H1 (cell line): ENCODE measurements at regions not wholly inside any gene's neighbourhood (a gene's known extent, or its start where the extent isn't known, plus 50 kb on each side); places are given as distances from the start of the nearest gene placed in this dataset.

Experiments used
- CTCF ChIA-PET: fragments of 300-600 bp; sonication (Branson Sonifier 250); formaldehyde crosslinking; loops from one replicate; lab custom pipeline; 2021; ENCODE audit not compliant: partially characterized antibody; lab: Charles Lee
- POLR2A ChIA-PET: fragments of 300-600 bp; sonication (Branson Sonifier 250); formaldehyde crosslinking; loops from one replicate; lab custom pipeline; 2021; ENCODE audit warnings: inconsistent platforms; ENCODE audit not compliant: partially characterized antibody; lab: Charles Lee
- DNase-seq, 2 experiments: peaks; one replicate each; pipeline versions ENCODE4 v3.0.0 to v3.0.0-alpha.2; 2010 to 2022; ENCODE audit warnings: low spot score in 2 of 2, low read depth in 1 of 2, mixed read lengths in 1 of 2
- FAIRE-seq: peaks from 2 replicates; lab custom pipeline; 2011; peaks lifted over from hg19 to GRCh38; lab: Jason Lieb, UNC
- H2AFZ ChIP-seq: 2 replicates; pipeline ENCODE4 v1.8.1; 2012; ENCODE audit warnings: low read length, inconsistent platforms
- H2AK5ac ChIP-seq: 2 replicates; pipeline ENCODE4 v1.6.1; 2013; ENCODE audit warnings: low read depth, low read length
- H2BK120ac ChIP-seq: replicated peaks from 2 replicates; pipeline ENCODE3; 2013; ENCODE audit warnings: low read depth, low read length, inconsistent platforms
- H2BK12ac ChIP-seq: 2 replicates; pipeline ENCODE4 v1.6.1; 2013; ENCODE audit warnings: low read depth, low read length
- H2BK15ac ChIP-seq: 2 replicates; pipeline ENCODE4 v1.6.1; 2013; ENCODE audit warnings: low read length
- H2BK20ac ChIP-seq: 2 replicates; pipeline ENCODE4 v1.6.1; 2013; ENCODE audit warnings: low read length
- H2BK5ac ChIP-seq: 2 replicates; pipeline ENCODE4 v1.6.1; 2013; ENCODE audit warnings: low read depth, low read length
- H3K14ac ChIP-seq: 2 replicates; pipeline ENCODE4 v1.6.1; 2013; ENCODE audit warnings: inconsistent platforms; ENCODE audit not compliant: insufficient read length
- H3K18ac ChIP-seq: 2 replicates; pipeline ENCODE4 v1.6.1; 2013; ENCODE audit warnings: low read length; ENCODE audit errors: extremely low read depth
- H3K23ac ChIP-seq: 2 replicates; pipeline ENCODE4 v1.6.1; 2013; ENCODE audit warnings: inconsistent platforms; ENCODE audit not compliant: insufficient read length
- H3K23me2 ChIP-seq: 2 replicates; pipeline ENCODE4 v1.6.1; 2013; ENCODE audit warnings: low read depth, low read length
- H3K27ac ChIP-seq: 2 replicates; pipeline ENCODE4 v1.6.1; 2011; ENCODE audit warnings: low read depth, low read length, inconsistent platforms
- H3K27me3 ChIP-seq, 4 experiments: replicated peaks in 1 of 4; 1 replicate in 1 of 4; 2 replicates in 3 of 4; pipeline versions ENCODE4 v1.6.1 to v1.8.1; 2011 to 2013; ENCODE audit warnings: low read length in 3 of 4, mild to moderate bottlenecking in 3 of 4, inconsistent platforms in 2 of 4, mixed read lengths in 2 of 4, moderate library complexity in 1 of 4; ENCODE audit not compliant: control insufficient read depth in 3 of 4, insufficient read depth in 3 of 4; ENCODE audit errors: extremely low read depth in 1 of 4
- H3K36me3 ChIP-seq, 4 experiments: 2 replicates each; pipeline versions ENCODE4 v1.6.1 to v1.8.1; 2011 to 2013; ENCODE audit warnings: mild to moderate bottlenecking in 4 of 4, low read length in 3 of 4, moderate library complexity in 2 of 4, control low read depth in 1 of 4, inconsistent platforms in 1 of 4; ENCODE audit not compliant: insufficient read depth in 4 of 4, control insufficient read depth in 2 of 4
- H3K4ac ChIP-seq: replicated peaks from 2 replicates; pipeline ENCODE3; 2013; ENCODE audit warnings: low read length, low read depth, mixed read lengths, inconsistent platforms; ENCODE audit not compliant: insufficient read length
- H3K4me1 ChIP-seq, 4 experiments: replicated peaks in 1 of 4; 1 replicate in 1 of 4; 2 replicates in 3 of 4; pipeline versions ENCODE4 v1.6.1 to v1.8.1; 2011 to 2013; ENCODE audit warnings: low read length in 3 of 4, inconsistent platforms in 2 of 4, mixed read lengths in 1 of 4; ENCODE audit not compliant: insufficient read depth in 4 of 4, control insufficient read depth in 3 of 4
- H3K4me2 ChIP-seq, 2 experiments: 2 replicates each; pipeline versions ENCODE4 v1.6.1 to v1.8.1; 2011 to 2013; ENCODE audit warnings: low read depth in 2 of 2, low read length in 2 of 2, control low read depth in 1 of 2, inconsistent platforms in 1 of 2, mild to moderate bottlenecking in 1 of 2; ENCODE audit not compliant: insufficient read depth in 1 of 2
- H3K4me3 ChIP-seq, 4 experiments: fragments of 200-600, 300-600 bp in 1 of 4; sonication (generic), shearing (Covaris generic), sonication (Bioruptor Twin) in 1 of 4; 2 replicates each; pipeline versions ENCODE4 v1.5.1 to v1.8.1; 2011 to 2016; ENCODE audit warnings: low read length in 4 of 4, low read depth in 3 of 4, control low read depth in 2 of 4, inconsistent platforms in 2 of 4, mild to moderate bottlenecking in 2 of 4, mixed read lengths in 1 of 4, moderate library complexity in 1 of 4; ENCODE audit not compliant: insufficient read depth in 2 of 4; ENCODE audit errors: extremely low read depth in 1 of 4
- H3K56ac ChIP-seq: replicated peaks from 2 replicates; pipeline ENCODE3; 2013; ENCODE audit warnings: low read depth, mild to moderate bottlenecking, mixed read lengths, low read length, inconsistent platforms; ENCODE audit not compliant: insufficient read length
- H3K79me1 ChIP-seq: 2 replicates; pipeline ENCODE4 v1.6.1; 2013; ENCODE audit warnings: low read depth, low read length, control low read depth
- H3K79me2 ChIP-seq, 2 experiments: 2 replicates each; pipeline versions ENCODE4 v1.6.1 to v1.8.1; 2012 to 2013; ENCODE audit warnings: low read length in 2 of 2, mild to moderate bottlenecking in 2 of 2, inconsistent platforms in 1 of 2; ENCODE audit not compliant: insufficient read depth in 2 of 2, control insufficient read depth in 1 of 2
- H3K9ac ChIP-seq, 4 experiments: replicated peaks in 1 of 4; 1 replicate in 1 of 4; 2 replicates in 3 of 4; pipeline versions ENCODE4 v1.6.1 to v1.8.1; 2011 to 2013; ENCODE audit warnings: low read depth in 3 of 4, low read length in 3 of 4, control low read depth in 2 of 4, mild to moderate bottlenecking in 2 of 4, moderate library complexity in 2 of 4, inconsistent platforms in 1 of 4; ENCODE audit errors: extremely low read depth in 1 of 4
- H3K9me3 ChIP-seq, 2 experiments: 2 replicates each; pipeline versions ENCODE4 v1.6.1 to v1.8.1; 2012 to 2013; ENCODE audit warnings: mild to moderate bottlenecking in 2 of 2, moderate library complexity in 2 of 2, control low read depth in 1 of 2, inconsistent platforms in 1 of 2, low read depth in 1 of 2, low read length in 1 of 2, mixed read lengths in 1 of 2; ENCODE audit not compliant: insufficient read depth in 2 of 2
- H4K20me1 ChIP-seq, 2 experiments: replicated peaks in 1 of 2; 2 replicates each; pipeline versions ENCODE3 to v1.8.1; 2011 to 2013; ENCODE audit warnings: inconsistent platforms in 2 of 2, low read length in 2 of 2, mild to moderate bottlenecking in 1 of 2; ENCODE audit not compliant: insufficient read depth in 2 of 2, control insufficient read depth in 1 of 2
- H4K5ac ChIP-seq: 2 replicates; pipeline ENCODE4 v1.6.1; 2013; ENCODE audit warnings: low read length, low read depth, mixed read lengths, inconsistent platforms; ENCODE audit not compliant: insufficient read length
- H4K8ac ChIP-seq: 2 replicates; pipeline ENCODE4 v1.8.0; 2013; ENCODE audit warnings: mild to moderate bottlenecking, moderate library complexity, low read length, inconsistent platforms; ENCODE audit not compliant: insufficient read depth; ENCODE audit errors: extremely low read depth
- H4K91ac ChIP-seq: replicated peaks from 2 replicates; pipeline ENCODE3; 2013; ENCODE audit warnings: low read length, mixed read lengths, inconsistent platforms; ENCODE audit not compliant: insufficient read length
- ATF3 ChIP-seq: IDR thresholded peaks from 2 replicates; pipeline ENCODE4 v1.6.1; 2011; ENCODE audit warnings: low read depth, mild to moderate bottlenecking, low read length; ENCODE audit not compliant: insufficient read depth
- CBX5 ChIP-seq: fragments of 300-800, 300-1000 bp; sonication (generic); IDR thresholded peaks from 2 replicates; pipeline ENCODE4 v1.7.1; 2016; ENCODE audit warnings: antibody characterized with exemption, low read length, low read depth
- EGR1 ChIP-seq: IDR thresholded peaks from 2 replicates; pipeline ENCODE4 v1.6.1; 2011; ENCODE audit warnings: low read depth, low read length, borderline replicate concordance
- MAFK ChIP-seq: IDR thresholded peaks from 2 replicates; pipeline ENCODE4 v1.6.1; 2012; ENCODE audit warnings: low read depth, mild to moderate bottlenecking, improper control_type of control experiment, low read length
- NRF1 ChIP-seq: IDR thresholded peaks from 2 replicates; pipeline ENCODE4 v1.6.1; 2011; ENCODE audit warnings: mild to moderate bottlenecking, low read depth, low read length, improper control_type of control experiment
- SAP30 ChIP-seq: fragments of 300-600 bp; sonication (generic); IDR thresholded peaks from 2 replicates; pipeline ENCODE4 v1.7.1; 2012; ENCODE audit warnings: low read length, moderate library complexity, mild to moderate bottlenecking, inconsistent platforms; ENCODE audit not compliant: insufficient read depth, insufficient replicate concordance
- SIRT6 ChIP-seq: IDR thresholded peaks from one replicate; pipeline ENCODE4 v1.7.1; 2012; ENCODE audit warnings: low read length, inconsistent platforms
- SP4 ChIP-seq: IDR thresholded peaks from 2 replicates; pipeline ENCODE4 v1.6.1; 2012; ENCODE audit warnings: low read length, inconsistent platforms
- SUZ12 ChIP-seq: fragments of 200-600 bp; sonication (generic); IDR thresholded peaks from 2 replicates; pipeline ENCODE4 v1.6.1; 2012; ENCODE audit warnings: mild to moderate bottlenecking, inconsistent platforms, low read length, moderate library complexity, mixed read lengths
- WGBS, 2 experiments: shearing (Covaris generic) in 1 of 2; methylation state at CpG; one replicate each; pipeline versions ENCODE4 v1.1.6 to v1.1.7; 2013 to 2015; ENCODE audit warnings: low lambda C conversion rate in 2 of 2, mixed read lengths in 2 of 2, inconsistent platforms in 1 of 2, low coverage in 1 of 2, missing lambda C conversion rate in 1 of 2; ENCODE audit not compliant: insufficient replicate concordance in 2 of 2, insufficient coverage in 1 of 2, insufficient read length in 1 of 2; ENCODE audit errors: extremely low coverage in 1 of 2, missing lambda C conversion rate in 1 of 2; 5-methylcytosine and 5-hydroxymethylcytosine counted together

GRCh38 chr16:86396901-86397311 lies 113.4 kb upstream of the FOXF1 start:
- Histone ChIP-seq H2BK15ac (no peak overlapping the region), H3K4ac (no peak overlapping the region), H3K79me2 (no peaks in the 10 kb centered on the region), H3K56ac (no peak overlapping the region), H3K4me1 (peaks cover 0 to 3% (median 0%) of the 10 kb centered on the region in 4 experiments; a peak in 1 of 7 replicates), H3K27me3 (no peaks in the 10 kb centered on the region), H3K4me3 (no peak overlapping the region), H3K79me1 (no peaks in the 10 kb centered on the region), H4K91ac (peak overlapping the region; percentile 41), H2BK120ac (no peak overlapping the region), H2AK5ac (no peak overlapping the region), H4K20me1 (peaks cover 0 to 3% of the 10 kb centered on the region in 2 experiments), H3K9ac (no peak overlapping the region), H3K9me3 (no peaks in the 10 kb centered on the region), H3K23me2 (peaks cover 6% of the 10 kb centered on the region; the same call in 1 of the 2 replicates), H3K18ac (no peak overlapping the region), H3K23ac (no peak overlapping the region), H3K14ac (no peak overlapping the region), H4K5ac (no peak overlapping the region), H2AFZ (peak overlapping the region; percentile 80), H3K36me3 (no peaks in the 10 kb centered on the region; a peak in 1 of 8 replicates), H3K27ac (no peak overlapping the region), H2BK5ac (no peak overlapping the region), H4K8ac (peak overlapping the region; percentile 38), H2BK20ac (no peak overlapping the region; the same call in 1 of the 2 replicates), H3K4me2 (no peak overlapping the region), H2BK12ac (peak overlapping the region; percentile 65; the same call in 1 of the 2 replicates)
- no peak for TF ChIP-seq SUZ12
- no peak for TF ChIP-seq CBX5
- no peak for TF ChIP-seq SIRT6
- no peak for TF ChIP-seq SP4
- no peak for TF ChIP-seq ATF3
- TF ChIP-seq MAFK: no peak
- no peak for TF ChIP-seq NRF1
- no peak for TF ChIP-seq SAP30
- no peak for TF ChIP-seq EGR1
- no peak for FAIRE-seq
- CTCF ChIA-PET: interaction anchor here (0.9 to 3.0 kb wide), 2 partner anchors 15 to 54 kb away, joined by 5 to 9 read pairs; no protein-coding TSS in a partner anchor
- WGBS, 2 experiments: 84% methylated on average over 9 of the region's 9 CpGs; no CpG with 5 or more reads in 1 of the 2 experiments
- DNase-seq: no peak
- POLR2A ChIA-PET: interaction anchor here (0.7 kb wide), 1 partner anchor 90 kb away, joined by 3 read pairs; no protein-coding TSS in a partner anchor
